Right atrium auricular region (tissue), 2 donors: ENCODE measurements at regions not wholly inside any gene's neighbourhood (a gene's known extent, or its start where the extent isn't known, plus 50 kb on each side); places are given as distances from the start of the nearest gene placed in this dataset.
"Not testable (repeated sequence)": the region's sequence is repeated elsewhere in the genome, so short reads cannot be mapped to it uniquely, and the experiment has no call there.

Experiments
- DNase-seq: peaks from one replicate; pipeline ENCODE4 v3.0.0-alpha.2; 2019; ENCODE audit warnings: low spot score
- H3K27ac ChIP-seq, 2 donors: fragments of 200-600 bp; sonication (generic); 1 replicate in 1 of 2; 2 replicates in 1 of 2; pipeline ENCODE4 v1.5.1; 2016 to 2019
- H3K27me3 ChIP-seq, 2 donors: fragments of 200-600 bp; sonication (generic); one replicate each; pipeline versions ENCODE4 v1.5.1 to v1.6.0; 2017 to 2019
- H3K36me3 ChIP-seq: fragments of 200-600 bp; sonication (generic); one replicate; pipeline ENCODE4 v1.5.1; 2016
- H3K4me1 ChIP-seq, 2 donors: fragments of 200-600 bp; sonication (generic); one replicate each; pipeline versions ENCODE4 v1.5.1 to v1.6.0; 2017 to 2019
- H3K4me3 ChIP-seq, 2 donors: fragments of 200-600 bp; sonication (generic); 1 replicate in 1 of 2; 2 replicates in 1 of 2; pipeline ENCODE4 v1.5.1; 2017 to 2019; ENCODE audit warnings: mild to moderate bottlenecking in 1 of 2, moderate library complexity in 1 of 2
- H3K9me3 ChIP-seq, 2 donors: fragments of 200-600 bp; sonication (generic); one replicate each; pipeline ENCODE4 v1.5.1; 2019
- TF ChIP-seq, protein P1 (sequence below), 2 donors: fragments of 200-600 bp; sonication (generic); IDR thresholded peaks; one replicate each; pipeline ENCODE4 v1.5.1; 2019; ENCODE audit warnings: antibody characterized with exemption in 2 of 2

DNA sequence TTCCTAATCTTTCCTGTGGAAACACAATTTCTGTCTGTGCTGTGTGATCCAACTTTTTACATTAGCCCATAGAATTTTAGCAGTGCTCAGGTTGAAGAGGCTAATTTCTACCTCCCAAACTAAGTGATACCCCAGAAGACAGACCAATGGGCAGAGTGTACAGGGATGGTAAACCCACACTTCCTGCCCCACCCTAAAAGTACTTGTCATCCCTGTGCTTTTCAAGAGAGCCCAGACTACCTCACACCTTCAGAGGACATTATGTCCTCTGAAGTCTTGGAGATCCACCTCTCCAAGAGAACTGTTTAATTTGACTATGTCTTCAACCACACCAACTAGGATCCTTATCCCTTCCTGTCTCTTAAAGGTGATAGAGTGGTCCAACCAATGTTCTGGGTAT is 82.0 kb upstream of the ACSL1 start:
- Histone ChIP-seq H3K9me3 (peaks cover 9% of the 10 kb centered on the region in 2 donors), H3K36me3 (no peaks in the 10 kb centered on the region), H3K27me3 (no peaks in the 10 kb centered on the region), H3K27ac (no peak overlapping the region), H3K4me1 (no peaks in the 10 kb centered on the region), H3K4me3 (no peak overlapping the region)
- no peak for DNase-seq
- TF ChIP-seq, protein P1, sequence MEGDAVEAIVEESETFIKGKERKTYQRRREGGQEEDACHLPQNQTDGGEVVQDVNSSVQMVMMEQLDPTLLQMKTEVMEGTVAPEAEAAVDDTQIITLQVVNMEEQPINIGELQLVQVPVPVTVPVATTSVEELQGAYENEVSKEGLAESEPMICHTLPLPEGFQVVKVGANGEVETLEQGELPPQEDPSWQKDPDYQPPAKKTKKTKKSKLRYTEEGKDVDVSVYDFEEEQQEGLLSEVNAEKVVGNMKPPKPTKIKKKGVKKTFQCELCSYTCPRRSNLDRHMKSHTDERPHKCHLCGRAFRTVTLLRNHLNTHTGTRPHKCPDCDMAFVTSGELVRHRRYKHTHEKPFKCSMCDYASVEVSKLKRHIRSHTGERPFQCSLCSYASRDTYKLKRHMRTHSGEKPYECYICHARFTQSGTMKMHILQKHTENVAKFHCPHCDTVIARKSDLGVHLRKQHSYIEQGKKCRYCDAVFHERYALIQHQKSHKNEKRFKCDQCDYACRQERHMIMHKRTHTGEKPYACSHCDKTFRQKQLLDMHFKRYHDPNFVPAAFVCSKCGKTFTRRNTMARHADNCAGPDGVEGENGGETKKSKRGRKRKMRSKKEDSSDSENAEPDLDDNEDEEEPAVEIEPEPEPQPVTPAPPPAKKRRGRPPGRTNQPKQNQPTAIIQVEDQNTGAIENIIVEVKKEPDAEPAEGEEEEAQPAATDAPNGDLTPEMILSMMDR (IDR thresholded peaks at IDR 0.05), result no peak

GRCh38 chr4:184911310-184911709 is 85.5 kb upstream of the ACSL1 start:
- no peak overlapping the region for H3K4me3 ChIP-seq
- no peaks in the 10 kb centered on the region for H3K4me1 ChIP-seq
- H3K9me3 ChIP-seq, result peaks cover 9 to 17% of the 10 kb centered on the region in 2 donors
- H3K27me3 ChIP-seq, result no peaks in the 10 kb centered on the region
- no peaks in the 10 kb centered on the region for H3K36me3 ChIP-seq
- no peak for DNase-seq
- no peak overlapping the region for H3K27ac ChIP-seq
- TF ChIP-seq, protein P1 (IDR thresholded peaks at IDR 0.05), result no peak

- Histone ChIP-seq H3K4me3 (no peak overlapping the region), H3K9me3 (peaks cover 9 to 17% of the 10 kb centered on the region in 2 donors), H3K36me3 (no peaks in the 10 kb centered on the region), H3K27ac (no peak overlapping the region), H3K27me3 (no peaks in the 10 kb centered on the region), H3K4me1 (no peaks in the 10 kb centered on the region)
- TF ChIP-seq, protein P1 (IDR thresholded peaks at IDR 0.05), result no peak
- DNase-seq, result no peak
These were observed 87.8 kb upstream of the ACSL1 start for GRCh38 chr4:184913356-184914143.

DNA sequence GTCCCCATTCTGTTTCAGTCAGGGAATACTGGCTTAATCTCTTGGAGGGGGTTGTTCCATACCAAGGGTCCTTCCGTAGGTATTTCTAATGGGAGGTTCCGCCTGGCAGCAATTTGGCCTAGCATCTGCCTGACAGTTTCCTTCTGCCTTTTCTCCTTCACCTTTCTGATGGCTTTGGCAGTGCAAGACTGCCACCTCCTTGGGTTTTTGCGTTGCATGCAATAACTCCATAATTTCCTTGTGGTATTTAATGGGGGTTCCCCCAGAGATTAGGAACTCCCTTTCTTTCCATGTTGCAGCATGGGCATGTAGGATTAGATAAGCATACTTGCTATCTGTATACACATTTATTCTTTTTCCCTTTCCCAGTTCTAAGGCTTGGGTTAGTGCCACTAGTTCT is 93.0 kb upstream of the ACSL1 start:
- DNase-seq, H3K36me3 ChIP-seq, H3K4me1 ChIP-seq, H3K4me3 ChIP-seq, H3K27ac ChIP-seq, H3K9me3 ChIP-seq, H3K27me3 ChIP-seq: not testable (repeated sequence)

- Histone ChIP-seq H3K4me3 (no peak overlapping the region), H3K36me3 (no peaks in the 10 kb centered on the region), H3K27me3 (no peaks in the 10 kb centered on the region), H3K4me1 (no peaks in the 10 kb centered on the region), H3K9me3 (no peaks in the 10 kb centered on the region), H3K27ac (no peak overlapping the region)
- TF ChIP-seq, protein P1 (IDR thresholded peaks at IDR 0.05), result no peak
- DNase-seq, result no peak
These were observed 95.7 kb upstream of the ACSL1 start for GRCh38 chr4:184921456-184921855.

DNA sequence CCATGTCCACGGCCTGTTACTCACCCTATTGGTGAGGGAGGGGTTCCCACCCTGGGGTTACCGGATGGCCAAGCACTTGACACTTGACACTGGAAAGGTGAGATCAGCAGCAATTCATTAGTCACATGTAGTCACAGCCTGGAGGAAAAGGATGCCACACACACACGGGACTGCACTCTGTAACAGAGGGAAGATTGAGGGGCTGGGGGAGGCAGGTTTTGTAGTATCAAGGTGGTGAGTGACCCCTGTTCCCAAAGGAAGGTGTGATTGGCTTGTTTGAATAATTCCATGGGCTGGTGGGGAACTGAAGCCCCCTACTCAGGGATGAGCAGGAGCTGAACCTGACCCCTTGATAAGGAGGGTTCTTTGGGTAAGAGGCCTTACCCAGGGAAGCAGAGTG is 96.0 kb upstream of the HELT start:
- Histone ChIP-seq H3K27me3 (no peaks in the 10 kb centered on the region), H3K27ac (no peak overlapping the region), H3K9me3 (peaks cover 0 to 5% of the 10 kb centered on the region in 2 donors), H3K4me3 (no peak overlapping the region), H3K4me1 (no peaks in the 10 kb centered on the region), H3K36me3 (no peaks in the 10 kb centered on the region)
- DNase-seq, result no peak
- TF ChIP-seq, protein P1 (IDR thresholded peaks at IDR 0.05), result no peak
